Testis (tissue), 2 donors: ENCODE measurements at regions not wholly inside any gene's neighbourhood (a gene's known extent, or its start where the extent isn't known, plus 50 kb on each side); places are given as distances from the start of the nearest gene placed in this dataset.

Experiments used
- POLR2A ChIP-seq: fragments of 450-650 bp; IDR thresholded peaks from one replicate; pipeline ENCODE4 v1.6.1; 2017; ENCODE audit warnings: antibody characterized with exemption, mild to moderate bottlenecking, moderate library complexity
- TF ChIP-seq, protein P1 (sequence below), 3 experiments: fragments of 450-650 bp in 2 of 3; fragments of 200-600 bp in 1 of 3; sonication (generic) in 1 of 3; IDR thresholded peaks; one replicate each; pipeline ENCODE4 v1.5.1; 2016 to 2019; ENCODE audit warnings: antibody characterized with exemption in 3 of 3, mild to moderate bottlenecking in 2 of 3, moderate library complexity in 1 of 3

- TF ChIP-seq, protein P1, sequence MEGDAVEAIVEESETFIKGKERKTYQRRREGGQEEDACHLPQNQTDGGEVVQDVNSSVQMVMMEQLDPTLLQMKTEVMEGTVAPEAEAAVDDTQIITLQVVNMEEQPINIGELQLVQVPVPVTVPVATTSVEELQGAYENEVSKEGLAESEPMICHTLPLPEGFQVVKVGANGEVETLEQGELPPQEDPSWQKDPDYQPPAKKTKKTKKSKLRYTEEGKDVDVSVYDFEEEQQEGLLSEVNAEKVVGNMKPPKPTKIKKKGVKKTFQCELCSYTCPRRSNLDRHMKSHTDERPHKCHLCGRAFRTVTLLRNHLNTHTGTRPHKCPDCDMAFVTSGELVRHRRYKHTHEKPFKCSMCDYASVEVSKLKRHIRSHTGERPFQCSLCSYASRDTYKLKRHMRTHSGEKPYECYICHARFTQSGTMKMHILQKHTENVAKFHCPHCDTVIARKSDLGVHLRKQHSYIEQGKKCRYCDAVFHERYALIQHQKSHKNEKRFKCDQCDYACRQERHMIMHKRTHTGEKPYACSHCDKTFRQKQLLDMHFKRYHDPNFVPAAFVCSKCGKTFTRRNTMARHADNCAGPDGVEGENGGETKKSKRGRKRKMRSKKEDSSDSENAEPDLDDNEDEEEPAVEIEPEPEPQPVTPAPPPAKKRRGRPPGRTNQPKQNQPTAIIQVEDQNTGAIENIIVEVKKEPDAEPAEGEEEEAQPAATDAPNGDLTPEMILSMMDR (IDR thresholded peaks at IDR 0.05): no peak
- TF ChIP-seq POLR2A: no peak
Observed at GRCh38 chr12:115097416-115097815, 413.4 kb upstream of the TBX3 start.
